Omental fat pad (tissue), 3 donors: ENCODE measurements at regions not wholly inside any gene's neighbourhood (a gene's known extent, or its start where the extent isn't known, plus 50 kb on each side); places are given as distances from the start of the nearest gene placed in this dataset.

Experiments used
- ATAC-seq: fragments of 150-250 bp; one replicate; pipeline ENCODE4 v1.9.1; 2016; ENCODE audit warnings: mild to moderate bottlenecking, moderate library complexity; ENCODE audit not compliant: low FRiP score
- DNase-seq: peaks from one replicate; pipeline ENCODE4 v3.0.0-alpha.2; 2019; ENCODE audit warnings: low spot score
- TF ChIP-seq, protein P1 (sequence below), 3 donors: fragments of 450-650 bp; IDR thresholded peaks; one replicate each; pipeline ENCODE4 v1.5.1; 2016 to 2017; ENCODE audit warnings: antibody characterized with exemption in 3 of 3, mild to moderate bottlenecking in 3 of 3, moderate library complexity in 2 of 3

- TF ChIP-seq, protein P1, sequence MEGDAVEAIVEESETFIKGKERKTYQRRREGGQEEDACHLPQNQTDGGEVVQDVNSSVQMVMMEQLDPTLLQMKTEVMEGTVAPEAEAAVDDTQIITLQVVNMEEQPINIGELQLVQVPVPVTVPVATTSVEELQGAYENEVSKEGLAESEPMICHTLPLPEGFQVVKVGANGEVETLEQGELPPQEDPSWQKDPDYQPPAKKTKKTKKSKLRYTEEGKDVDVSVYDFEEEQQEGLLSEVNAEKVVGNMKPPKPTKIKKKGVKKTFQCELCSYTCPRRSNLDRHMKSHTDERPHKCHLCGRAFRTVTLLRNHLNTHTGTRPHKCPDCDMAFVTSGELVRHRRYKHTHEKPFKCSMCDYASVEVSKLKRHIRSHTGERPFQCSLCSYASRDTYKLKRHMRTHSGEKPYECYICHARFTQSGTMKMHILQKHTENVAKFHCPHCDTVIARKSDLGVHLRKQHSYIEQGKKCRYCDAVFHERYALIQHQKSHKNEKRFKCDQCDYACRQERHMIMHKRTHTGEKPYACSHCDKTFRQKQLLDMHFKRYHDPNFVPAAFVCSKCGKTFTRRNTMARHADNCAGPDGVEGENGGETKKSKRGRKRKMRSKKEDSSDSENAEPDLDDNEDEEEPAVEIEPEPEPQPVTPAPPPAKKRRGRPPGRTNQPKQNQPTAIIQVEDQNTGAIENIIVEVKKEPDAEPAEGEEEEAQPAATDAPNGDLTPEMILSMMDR (IDR thresholded peaks at IDR 0.05) = no peak
- no peak for DNase-seq
- ATAC-seq = no peak
Observed at GRCh38 chr2:42925742-42926433, 133.5 kb upstream of the HAAO start.

DNA sequence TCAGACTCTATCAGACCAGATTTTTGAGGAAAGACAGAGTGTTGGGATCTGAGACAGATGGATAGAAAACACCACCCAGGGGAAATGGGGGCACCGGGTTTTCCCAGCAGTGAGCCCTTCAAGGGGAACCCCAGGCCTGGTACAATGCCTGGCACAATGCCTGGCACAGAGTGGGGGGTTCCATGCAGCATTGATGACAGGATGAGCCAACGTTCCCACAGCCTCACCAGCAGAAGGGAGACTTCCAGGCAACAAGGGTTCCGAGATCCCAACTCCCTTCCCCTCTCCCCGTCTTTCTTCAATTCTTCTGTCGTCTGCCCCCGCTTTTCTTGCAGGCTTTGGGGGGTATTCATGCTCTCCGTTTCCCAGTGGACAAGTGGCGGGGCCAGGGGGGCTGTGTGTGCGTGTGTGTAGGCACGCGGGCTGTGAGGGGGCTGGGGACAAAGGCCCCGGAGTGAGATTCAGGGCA lies 132.1 kb upstream of the HAAO start:
- TF ChIP-seq, protein P1 (IDR thresholded peaks at IDR 0.05) = no peak
- ATAC-seq (peak; percentile 50), DNase-seq (peak; percentile 66)

- peak; percentile 17 for DNase-seq
- TF ChIP-seq, protein P1 (IDR thresholded peaks at IDR 0.05) = no peak
- no peak for ATAC-seq
Observed at GRCh38 chr2:42923580-42924417, 131.4 kb upstream of the HAAO start.

DNA sequence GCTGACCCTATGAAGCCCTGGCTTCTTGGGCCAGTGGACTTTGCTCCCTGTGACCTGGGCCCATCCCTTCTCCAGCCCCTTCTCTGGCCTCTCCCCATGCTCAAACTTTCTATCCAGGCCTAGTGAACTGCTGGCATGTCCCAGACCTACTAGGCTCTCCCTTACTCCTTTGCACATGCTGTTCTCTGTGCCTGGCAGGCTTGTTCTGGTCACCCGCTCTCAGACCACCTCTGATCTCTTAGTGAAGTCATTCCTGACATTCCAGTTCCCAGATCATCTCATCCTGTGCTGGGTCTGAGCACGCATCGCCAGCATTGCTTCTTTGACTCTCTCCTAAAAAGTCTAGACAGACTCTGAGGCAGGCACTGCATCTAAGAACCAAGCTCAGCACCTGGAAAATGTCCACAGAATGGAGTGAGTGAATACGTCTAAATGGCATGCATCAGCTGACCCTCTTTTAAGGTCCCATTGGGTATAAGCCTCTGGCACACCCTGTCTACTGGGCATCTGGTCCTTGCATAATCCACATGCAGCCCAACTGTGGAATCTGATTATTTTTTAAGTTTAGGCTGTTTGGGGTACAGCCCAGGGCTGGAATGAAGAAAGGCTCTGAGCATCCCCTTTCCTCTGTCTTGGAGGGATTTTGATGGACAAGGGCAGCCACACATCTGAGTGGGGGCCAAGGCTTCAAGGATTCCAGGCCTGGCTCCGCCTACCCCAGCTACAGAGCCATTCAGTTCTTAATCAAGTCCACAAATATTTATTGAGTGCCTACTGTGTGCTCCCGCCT lies 130.6 kb upstream of the HAAO start:
- ATAC-seq = peak; percentile 44
- peak; percentile 15 for DNase-seq
- TF ChIP-seq, protein P1 (IDR thresholded peaks at IDR 0.05) = no peak

- ATAC-seq = no peak
- peak; percentile 10 for DNase-seq
- TF ChIP-seq, protein P1 (IDR thresholded peaks at IDR 0.05) = no peak
Observed at GRCh38 chr2:42922293-42922692, 129.9 kb upstream of the HAAO start.

DNA sequence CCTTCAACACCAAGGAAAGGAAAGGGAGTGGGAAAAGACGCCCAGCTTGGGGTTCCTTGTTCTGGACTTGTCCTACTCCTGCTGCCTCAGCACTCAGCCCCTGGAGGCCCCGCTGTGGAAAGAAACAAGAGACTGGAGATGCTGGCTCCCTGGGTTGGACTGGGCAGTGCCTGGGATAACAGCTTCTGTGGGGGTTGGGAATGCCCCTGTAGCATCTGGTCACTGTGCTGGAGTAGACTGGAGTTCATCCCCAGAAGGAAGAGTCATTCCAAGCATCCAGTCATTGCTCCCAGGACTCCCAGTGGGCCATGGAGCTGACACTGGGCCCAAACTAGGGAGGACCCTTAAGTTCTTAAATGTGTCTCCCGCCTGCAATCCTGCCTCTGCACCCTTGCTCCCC lies 129.3 kb upstream of the HAAO start:
- ATAC-seq = no peak
- TF ChIP-seq, protein P1 (IDR thresholded peaks at IDR 0.05) = no peak
- peak; percentile 20 for DNase-seq
